IPS-18c (cell line): ENCODE measurements at regions not wholly inside any gene's neighbourhood (a gene's known extent, or its start where the extent isn't known, plus 50 kb on each side); places are given as distances from the start of the nearest gene placed in this dataset.
"Not testable (repeated sequence)": the region's sequence is repeated elsewhere in the genome, so short reads cannot be mapped to it uniquely, and the experiment has no call there.

Source experiments
- H3K4me3 ChIP-seq: 2 replicates; pipeline ENCODE4 v1.7.0; 2013; ENCODE audit warnings: low read depth, mild to moderate bottlenecking, low read length, moderate library complexity; ENCODE audit not compliant: insufficient read depth
- H3K9me3 ChIP-seq: one replicate; pipeline ENCODE4 v1.6.1; 2013; ENCODE audit warnings: mild to moderate bottlenecking, low read length, moderate library complexity; ENCODE audit not compliant: control insufficient read depth, insufficient read depth

- not testable (repeated sequence) for H3K4me3 ChIP-seq, H3K9me3 ChIP-seq
These were observed 52.3 kb upstream of the MAN1A2 start for GRCh38 chr1:117314951-117315350.

GRCh38 chr1:117313555-117313954 lies 53.7 kb upstream of the MAN1A2 start:
- Histone ChIP-seq H3K4me3 (no peak overlapping the region), H3K9me3 (no peaks in the 10 kb centered on the region)

GRCh38 chr1:117312453-117313138 lies 54.7 kb upstream of the MAN1A2 start:
- Histone ChIP-seq H3K4me3 (no peak overlapping the region), H3K9me3 (no peaks in the 10 kb centered on the region)

DNA sequence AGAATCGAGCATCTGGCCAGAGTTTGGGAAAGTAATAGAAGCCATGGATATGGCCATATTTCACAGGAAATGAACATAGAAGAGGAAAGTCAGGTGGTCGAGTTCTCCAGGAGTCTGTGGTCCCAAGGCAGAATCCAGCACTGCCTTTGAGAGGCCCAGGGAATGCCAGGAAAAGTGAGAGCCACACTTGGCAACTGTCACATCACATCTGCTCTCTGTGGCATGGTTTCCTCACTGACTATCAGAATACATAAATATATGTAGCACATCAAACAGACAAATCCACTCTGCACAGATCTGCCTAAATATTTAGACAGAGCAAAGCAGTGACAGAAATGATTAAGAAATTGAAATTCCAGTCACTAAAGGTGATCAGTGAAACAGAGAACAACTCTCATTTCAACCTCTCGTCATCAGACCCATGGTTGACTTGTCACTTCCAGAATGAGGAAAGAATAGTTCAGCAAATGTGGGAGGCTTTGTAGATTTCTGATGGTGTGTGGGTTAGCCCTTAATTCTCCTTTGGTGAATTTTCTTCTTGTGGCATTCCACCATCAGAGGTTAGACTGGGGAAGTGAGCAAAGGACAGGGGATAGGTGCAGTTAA lies 58.8 kb upstream of the MAN1A2 start:
- H3K9me3 ChIP-seq = no peaks in the 10 kb centered on the region

DNA sequence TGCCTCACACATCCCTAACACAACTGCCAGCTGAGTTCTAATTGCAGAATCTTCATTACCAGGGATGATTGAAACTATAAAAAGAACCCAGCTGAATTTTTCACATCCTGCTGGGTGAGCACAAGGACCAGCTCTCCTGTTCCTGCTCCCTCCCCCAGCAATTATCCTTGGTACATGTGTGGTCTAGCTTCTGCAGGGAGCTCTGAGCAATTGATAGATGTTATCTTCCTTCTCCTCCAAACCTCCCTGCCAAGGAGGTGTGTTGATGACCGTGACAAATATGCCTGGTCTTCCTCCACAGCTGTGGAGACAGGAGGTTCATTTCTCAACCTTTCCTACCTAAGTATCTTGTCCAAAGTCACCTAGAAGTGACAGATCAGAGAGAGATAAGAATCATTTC lies 65.3 kb upstream of the MAN1A2 start:
- H3K4me3 ChIP-seq = no peak overlapping the region

More for the DNA sequence above, 58.8 kb upstream of the MAN1A2 start:
- H3K4me3 ChIP-seq = no peak overlapping the region

DNA sequence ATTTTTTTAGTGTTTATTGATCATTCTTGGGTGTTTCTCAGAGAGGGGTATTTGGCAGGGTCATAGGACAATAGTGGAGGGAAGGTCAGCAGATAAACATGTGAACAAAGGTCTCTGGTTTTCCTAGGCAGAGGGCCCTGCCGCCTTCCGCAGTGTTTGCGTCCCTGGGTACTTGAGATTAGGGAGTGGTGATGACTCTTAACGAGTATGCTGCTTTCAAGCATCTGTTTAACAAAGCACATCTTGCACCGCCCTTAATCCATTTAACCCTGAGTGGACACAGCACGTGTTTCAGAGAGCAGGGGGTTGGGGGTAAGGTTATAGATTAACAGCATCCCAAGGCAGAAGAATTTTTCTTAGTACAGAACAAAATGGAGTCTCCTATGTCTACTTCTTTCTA lies 67.1 kb upstream of the MAN1A2 start:
- not testable (repeated sequence) for H3K9me3 ChIP-seq, H3K4me3 ChIP-seq

More for the DNA sequence above, 65.3 kb upstream of the MAN1A2 start:
- no peaks in the 10 kb centered on the region for H3K9me3 ChIP-seq

DNA sequence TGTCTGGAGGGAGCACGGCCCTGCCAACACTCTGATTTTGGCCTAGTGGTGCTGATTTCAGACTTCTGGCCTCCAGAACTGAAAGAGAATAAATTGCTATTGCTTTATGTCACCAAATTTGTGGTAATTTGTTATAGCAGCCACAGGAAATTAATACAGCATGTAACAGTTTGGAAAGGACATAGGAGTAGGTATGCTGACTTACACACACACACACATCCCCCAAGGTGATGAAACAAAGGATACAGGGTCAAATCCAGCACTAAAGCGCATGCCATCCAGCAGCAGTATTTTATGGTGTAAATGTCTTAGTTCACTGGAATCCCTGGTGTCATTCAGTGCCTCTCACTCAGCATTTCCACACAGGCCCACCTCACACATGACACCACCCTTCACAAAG lies 72.2 kb upstream of the MAN1A2 start:
- no peak overlapping the region for H3K4me3 ChIP-seq
- H3K9me3 ChIP-seq = no peaks in the 10 kb centered on the region

GRCh38 chr1:117290890-117291289 lies 76.4 kb upstream of the MAN1A2 start:
- Histone ChIP-seq H3K4me3 (no peak overlapping the region), H3K9me3 (no peaks in the 10 kb centered on the region)

- Histone ChIP-seq H3K9me3 (no peaks in the 10 kb centered on the region), H3K4me3 (no peak overlapping the region)
These were observed 77.9 kb upstream of the MAN1A2 start for GRCh38 chr1:117289316-117289870.

- no peak overlapping the region for H3K4me3 ChIP-seq
- H3K9me3 ChIP-seq = no peaks in the 10 kb centered on the region
These were observed 75.8 kb upstream of the VTCN1 start for GRCh38 chr1:117286562-117286961.

- Histone ChIP-seq H3K4me3 (no peak overlapping the region), H3K9me3 (no peaks in the 10 kb centered on the region)
These were observed 75.4 kb upstream of the VTCN1 start for GRCh38 chr1:117286145-117286544.

- no peaks in the 10 kb centered on the region for H3K9me3 ChIP-seq
- no peak overlapping the region for H3K4me3 ChIP-seq
These were observed 73.9 kb upstream of the VTCN1 start for GRCh38 chr1:117284399-117285215.

- H3K9me3 ChIP-seq = no peaks in the 10 kb centered on the region
- H3K4me3 ChIP-seq = no peak overlapping the region
These were observed 67.8 kb upstream of the VTCN1 start for GRCh38 chr1:117278531-117278930.

GRCh38 chr1:117275055-117275454 lies 64.3 kb upstream of the VTCN1 start:
- Histone ChIP-seq H3K4me3 (no peak overlapping the region), H3K9me3 (no peaks in the 10 kb centered on the region)

DNA sequence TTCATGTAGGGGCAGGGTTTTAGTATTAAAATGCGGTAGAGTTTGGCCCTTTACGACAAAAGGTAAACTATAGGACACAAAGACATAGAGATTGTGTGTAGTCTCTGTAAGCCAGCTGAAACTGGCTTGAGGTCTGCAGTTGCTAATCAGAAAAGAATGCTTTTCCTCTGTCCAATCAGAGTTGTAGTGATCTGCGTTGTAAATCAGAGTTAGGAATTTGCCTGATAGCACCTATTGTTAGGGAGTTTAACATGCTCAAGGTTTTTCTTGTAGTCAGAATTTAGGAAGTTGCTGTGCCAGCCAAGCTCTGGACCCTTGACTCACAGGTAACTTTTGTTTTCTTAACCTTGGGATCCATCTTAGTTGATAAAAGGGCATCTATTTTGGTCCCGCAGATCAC lies 61.2 kb upstream of the VTCN1 start:
- Histone ChIP-seq H3K4me3 (no peak overlapping the region), H3K9me3 (no peaks in the 10 kb centered on the region)

DNA sequence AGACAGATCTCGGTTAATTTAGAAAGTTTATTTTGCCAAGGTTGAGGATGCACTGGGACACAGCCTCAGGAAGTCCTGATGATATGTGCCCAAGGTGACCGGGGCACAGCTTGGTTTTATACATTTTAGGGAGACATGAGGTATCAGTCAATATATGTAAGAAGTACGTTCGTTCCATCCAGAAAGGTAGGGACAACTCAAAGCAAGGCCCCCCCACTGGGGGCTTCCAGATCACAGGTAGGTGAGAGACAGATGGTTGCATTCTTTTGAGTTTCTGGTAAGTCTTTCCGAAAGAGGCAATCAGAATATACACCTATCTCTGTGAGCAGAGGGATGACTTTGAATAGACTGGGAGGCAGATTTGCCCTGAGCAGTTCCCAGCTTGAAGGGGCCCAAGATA lies 60.4 kb upstream of the VTCN1 start:
- Histone ChIP-seq H3K4me3 (no peak overlapping the region), H3K9me3 (no peaks in the 10 kb centered on the region)

GRCh38 chr1:117270679-117271078 lies 60.0 kb upstream of the VTCN1 start:
- H3K4me3 ChIP-seq = no peak overlapping the region
- H3K9me3 ChIP-seq = no peaks in the 10 kb centered on the region
